ENCODE measurements at regions not wholly inside any gene's neighbourhood (a gene's known extent, or its start where the extent isn't known, plus 50 kb on each side); places are given as distances from the start of the nearest gene placed in this dataset.

GRCh38 chr3:35187908-35188307 is 451.4 kb upstream of the ARPP21 start:
- TF ChIP-seq CTCF (IDR thresholded peaks at IDR 0.05; ENCODE audit: low read depth, low read length, missing control alignments), result no peak
- DNase-seq (ENCODE audit: low read depth), result no peak
- no peak overlapping the region for H3K4me3 ChIP-seq (ENCODE audit: low read depth, low read length)

- H3K4me3 ChIP-seq (ENCODE audit: low read depth, low read length), result no peak overlapping the region
- DNase-seq (ENCODE audit: low read depth), result no peak
- no peak for TF ChIP-seq CTCF (IDR thresholded peaks at IDR 0.05; ENCODE audit: low read depth, low read length, missing control alignments)
Measured at GRCh38 chr3:35194666-35195065, 444.7 kb upstream of the ARPP21 start.

GRCh38 chr3:35198857-35199256 is 440.5 kb upstream of the ARPP21 start:
- DNase-seq (ENCODE audit: low read depth), result no peak
- no peak for TF ChIP-seq CTCF (IDR thresholded peaks at IDR 0.05; ENCODE audit: low read depth, low read length, missing control alignments)
- no peak overlapping the region for H3K4me3 ChIP-seq (ENCODE audit: low read depth, low read length)

- no peak overlapping the region for H3K4me3 ChIP-seq (ENCODE audit: low read depth, low read length)
- DNase-seq (ENCODE audit: low read depth), result no peak
- TF ChIP-seq CTCF (IDR thresholded peaks at IDR 0.05; ENCODE audit: low read depth, low read length, missing control alignments), result no peak
Measured at GRCh38 chr3:35200056-35200455, 439.3 kb upstream of the ARPP21 start.

- H3K4me3 ChIP-seq (ENCODE audit: low read depth, low read length), result no peak overlapping the region
- no peak for DNase-seq (ENCODE audit: low read depth)
- TF ChIP-seq CTCF (IDR thresholded peaks at IDR 0.05; ENCODE audit: low read depth, low read length, missing control alignments), result no peak
Measured at GRCh38 chr3:35201211-35201610, 438.1 kb upstream of the ARPP21 start.

- no peak for DNase-seq (ENCODE audit: low read depth)
- no peak for TF ChIP-seq CTCF (IDR thresholded peaks at IDR 0.05; ENCODE audit: low read depth, low read length, missing control alignments)
- H3K4me3 ChIP-seq (ENCODE audit: low read depth, low read length), result no peak overlapping the region
Measured at GRCh38 chr3:35215525-35216500, 423.5 kb upstream of the ARPP21 start.

Data from GM12864 (cell line).